Sigmoid colon (tissue), 4 donors: ENCODE measurements at regions not wholly inside any gene's neighbourhood (a gene's known extent, or its start where the extent isn't known, plus 50 kb on each side); places are given as distances from the start of the nearest gene placed in this dataset.

ENCODE experiments used
- CTCF ChIP-seq, 4 experiments: fragments of 450-650 bp in 3 of 4; fragments of 200-600 bp in 1 of 4; IDR thresholded peaks; one replicate each; pipeline ENCODE4 v1.5.1; 2016 to 2019; ENCODE audit warnings: antibody characterized with exemption in 4 of 4, mild to moderate bottlenecking in 3 of 4, moderate library complexity in 2 of 4
- EP300 ChIP-seq, 4 donors: sonication (generic); formaldehyde crosslinking; IDR thresholded peaks; one replicate each; pipeline ENCODE4 v1.6.1; 2017; ENCODE audit warnings: antibody characterized with exemption in 4 of 4
- POLR2A ChIP-seq, 2 donors: fragments of 450-650 bp; IDR thresholded peaks; one replicate each; pipeline ENCODE4 v1.6.1; 2016; ENCODE audit warnings: antibody characterized with exemption in 2 of 2, mild to moderate bottlenecking in 2 of 2, moderate library complexity in 2 of 2
- POLR2AphosphoS5 ChIP-seq, 4 donors: sonication (generic); formaldehyde crosslinking; IDR thresholded peaks; one replicate each; pipeline ENCODE4 v1.6.1; 2017; ENCODE audit warnings: antibody characterized with exemption in 4 of 4

GRCh38 chr18:79586436-79587225, 93.0 kb upstream of the CTDP1 start:
- TF ChIP-seq POLR2A (IDR thresholded peaks at IDR 0.05) (no peak), CTCF (IDR thresholded peaks at IDR 0.05) (no peak), POLR2AphosphoS5 (IDR thresholded peaks at IDR 0.05) (no peak), EP300 (IDR thresholded peaks at IDR 0.05) (no peak)
